HEK293T (cell line): ENCODE measurements at regions not wholly inside any gene's neighbourhood (a gene's known extent, or its start where the extent isn't known, plus 50 kb on each side); places are given as distances from the start of the nearest gene placed in this dataset.

Source experiments
- CTCF ChIA-PET: fragments of 350-600 bp; formaldehyde crosslinking; extraction: SDS; loops from one replicate; lab custom pipeline; 2021; ENCODE audit warnings: antibody characterized with exemption, inconsistent platforms; lab: Yijun Ruan, JAX
- POLR2A ChIA-PET: fragments of 350-600 bp; formaldehyde crosslinking; extraction: SDS; loops from one replicate; lab custom pipeline; 2020; ENCODE audit warnings: antibody characterized with exemption, inconsistent platforms; lab: Yijun Ruan, JAX
- DNase-seq: peaks from one replicate; pipeline ENCODE4 v3.0.0; 2012; ENCODE audit warnings: mixed read lengths; ENCODE audit errors: extremely low spot score
- ARNT ChIP-seq: fragments of 450-650 bp; IDR thresholded peaks from 2 replicates; pipeline ENCODE4 v1.6.1; 2017; ENCODE audit warnings: mild to moderate bottlenecking
- BHLHE40 ChIP-seq: fragments of 450-650 bp; IDR thresholded peaks from 2 replicates; pipeline ENCODE4 v1.6.1; 2016; ENCODE audit warnings: mild to moderate bottlenecking, moderate library complexity, borderline replicate concordance
- CTBP1 ChIP-seq: fragments of 450-650 bp; IDR thresholded peaks from 2 replicates; pipeline ENCODE4 v1.6.1; 2016; ENCODE audit warnings: borderline replicate concordance
- ELF4 ChIP-seq: fragments of 450-650 bp; IDR thresholded peaks from 2 replicates; pipeline ENCODE4 v1.6.1; 2017; ENCODE audit warnings: antibody characterized with exemption
- FOXA1 ChIP-seq: fragments of 450-650 bp; IDR thresholded peaks from 2 replicates; pipeline ENCODE4 v1.6.1; 2016; ENCODE audit warnings: mild to moderate bottlenecking
- FOXK2 ChIP-seq: fragments of 450-650 bp; IDR thresholded peaks from 2 replicates; pipeline ENCODE4 v1.6.1; 2016; ENCODE audit warnings: mild to moderate bottlenecking
- FOXM1 ChIP-seq: fragments of 450-650 bp; IDR thresholded peaks from 2 replicates; pipeline ENCODE4 v1.6.1; 2017; ENCODE audit warnings: mild to moderate bottlenecking, borderline replicate concordance
- HDGF ChIP-seq: fragments of 450-650 bp; IDR thresholded peaks from 2 replicates; pipeline ENCODE4 v1.6.1; 2017; ENCODE audit warnings: antibody characterized with exemption, borderline replicate concordance
- L3MBTL2 ChIP-seq: fragments of 450-650 bp; conservative IDR thresholded peaks from 2 replicates; pipeline ENCODE4 v1.6.1; 2016; ENCODE audit warnings: mild to moderate bottlenecking
- LEF1 ChIP-seq: fragments of 450-650 bp; IDR thresholded peaks from 2 replicates; pipeline ENCODE4 v1.6.1; 2017; ENCODE audit warnings: mild to moderate bottlenecking, borderline replicate concordance
- NFRKB ChIP-seq: fragments of 450-650 bp; IDR thresholded peaks from 2 replicates; pipeline ENCODE4 v1.6.1; 2016; ENCODE audit warnings: mild to moderate bottlenecking, moderate library complexity
- PKNOX1 ChIP-seq: fragments of 450-650 bp; IDR thresholded peaks from 2 replicates; pipeline ENCODE4 v1.6.1; 2016
- SP1 ChIP-seq: fragments of 450-650 bp; IDR thresholded peaks from 2 replicates; pipeline ENCODE4 v1.6.1; 2017
- SUZ12 ChIP-seq: fragments of 450-650 bp; IDR thresholded peaks from 2 replicates; pipeline ENCODE4 v1.6.1; 2016; ENCODE audit warnings: mild to moderate bottlenecking
- TARDBP ChIP-seq: fragments of 450-650 bp; IDR thresholded peaks from 2 replicates; pipeline ENCODE4 v1.6.1; 2016
- ZNF384 ChIP-seq: fragments of 450-650 bp; IDR thresholded peaks from 2 replicates; pipeline ENCODE4 v1.6.1; 2016

- ChIA-PET CTCF (no interaction called here), POLR2A (no interaction called here)
- no peak for DNase-seq
- TF ChIP-seq HDGF (no peak), ELF4 (no peak), CTBP1 (no peak), ARNT (no peak), PKNOX1 (no peak), SUZ12 (no peak), TARDBP (no peak)
Observed at GRCh38 chr1:103326595-103326994, 198.9 kb upstream of the RNPC3 start.

- DNase-seq = no peak
- POLR2A ChIA-PET = no interaction called here
- TF ChIP-seq L3MBTL2 (no peak), FOXK2 (no peak), BHLHE40 (no peak), SUZ12 (no peak), FOXM1 (no peak), HDGF (no peak), ZNF384 (no peak), ARNT (no peak), PKNOX1 (no peak), TARDBP (no peak), LEF1 (no peak), SP1 (no peak), CTBP1 (no peak), FOXA1 (no peak), ELF4 (no peak), NFRKB (no peak)
- CTCF ChIA-PET = interaction anchor here (0.6 kb wide), 1 partner anchor 10 kb away, joined by 3 read pairs; no protein-coding TSS in a partner anchor
Observed at GRCh38 chr1:103309786-103310185, 201.5 kb upstream of the COL11A1 start.

GRCh38 chr1:103307751-103308150 lies 199.4 kb upstream of the COL11A1 start:
- no peak for DNase-seq
- ChIA-PET CTCF (no interaction called here), POLR2A (no interaction called here)
- TF ChIP-seq FOXK2 (no peak), BHLHE40 (no peak), FOXA1 (no peak), CTBP1 (no peak)

GRCh38 chr1:103283841-103284669 lies 175.7 kb upstream of the COL11A1 start:
- TF ChIP-seq BHLHE40 (no peak), FOXK2 (no peak), ELF4 (no peak), NFRKB (no peak)
- ChIA-PET CTCF (no interaction called here), POLR2A (no interaction called here)
- DNase-seq = no peak

- TF ChIP-seq FOXM1 (no peak), CTBP1 (no peak), L3MBTL2 (no peak), BHLHE40 (no peak), ELF4 (no peak), FOXK2 (no peak), ARNT (no peak), NFRKB (no peak), SP1 (no peak), LEF1 (no peak), ZNF384 (no peak), SUZ12 (no peak), TARDBP (no peak), HDGF (no peak), FOXA1 (no peak), PKNOX1 (no peak)
- DNase-seq = no peak
- ChIA-PET CTCF (no interaction called here), POLR2A (no interaction called here)
Observed at GRCh38 chr1:103283371-103283770, 175.0 kb upstream of the COL11A1 start.

- ChIA-PET POLR2A (no interaction called here), CTCF (interaction anchor here (0.9 kb wide), 1 partner anchor 58 kb away, joined by 3 read pairs; no protein-coding TSS in a partner anchor)
- TF ChIP-seq CTBP1 (no peak), ELF4 (no peak), TARDBP (no peak), SP1 (no peak), FOXK2 (no peak), LEF1 (no peak), BHLHE40 (no peak), FOXM1 (no peak), ZNF384 (no peak), SUZ12 (no peak), NFRKB (no peak), PKNOX1 (no peak), L3MBTL2 (no peak), ARNT (no peak), HDGF (no peak), FOXA1 (no peak)
- DNase-seq = no peak
Observed at GRCh38 chr1:103275725-103276124, 167.4 kb upstream of the COL11A1 start.
